Endodermal cell (in vitro differentiated cells): ENCODE measurements at regions not wholly inside any gene's neighbourhood (a gene's known extent, or its start where the extent isn't known, plus 50 kb on each side); places are given as distances from the start of the nearest gene placed in this dataset.

ENCODE experiments used
- DNase-seq: peaks from one replicate; pipeline ENCODE4 v3.0.0-alpha.2; 2017
- H3K27ac ChIP-seq: 2 replicates; pipeline ENCODE4 v1.5.1; 2013; ENCODE audit warnings: mild to moderate bottlenecking, low read depth, low read length, moderate library complexity
- H3K27me3 ChIP-seq: 2 replicates; pipeline ENCODE4 v1.6.1; 2013; ENCODE audit warnings: mild to moderate bottlenecking, low read length, moderate library complexity; ENCODE audit not compliant: insufficient read depth, control insufficient read depth, poor library complexity, severe bottlenecking
- H3K36me3 ChIP-seq: 2 replicates; pipeline ENCODE4 v1.7.0; 2013; ENCODE audit warnings: mild to moderate bottlenecking, low read length, moderate library complexity; ENCODE audit not compliant: control insufficient read depth, insufficient read depth
- H3K4me1 ChIP-seq: one replicate; pipeline ENCODE4 v1.7.0; 2013; ENCODE audit warnings: low read length; ENCODE audit not compliant: control insufficient read depth, insufficient read depth
- H3K4me3 ChIP-seq: 2 replicates; pipeline ENCODE4 v1.5.1; 2013; ENCODE audit warnings: mild to moderate bottlenecking, low read length, moderate library complexity
- H3K9ac ChIP-seq: 2 replicates; pipeline ENCODE4 v1.6.1; 2013; ENCODE audit warnings: mild to moderate bottlenecking, low read length, moderate library complexity; ENCODE audit not compliant: poor library complexity, severe bottlenecking; ENCODE audit errors: extremely low read depth
- H3K9me3 ChIP-seq: 2 replicates; pipeline ENCODE4 v1.6.1; 2013; ENCODE audit warnings: mild to moderate bottlenecking, low read length, moderate library complexity; ENCODE audit not compliant: control insufficient read depth
- H3K27ac Mint-ChIP-seq: 2 replicates; pipeline ENCODE4 v1.8.0; 2020; ENCODE audit warnings: mixed read lengths
- H3K27me3 Mint-ChIP-seq: 2 replicates; pipeline ENCODE4 v1.8.0; 2021; ENCODE audit warnings: mild to moderate bottlenecking, mixed read lengths; ENCODE audit not compliant: insufficient read depth
- H3K36me3 Mint-ChIP-seq: 2 replicates; pipeline ENCODE4 v1.8.0; 2020; ENCODE audit warnings: low read depth, mixed read lengths
- H3K4me1 Mint-ChIP-seq: 2 replicates; pipeline ENCODE4 v1.8.0; 2020; ENCODE audit warnings: mixed read lengths
- H3K4me3 Mint-ChIP-seq: 2 replicates; pipeline ENCODE4 v1.8.0; 2020; ENCODE audit warnings: mild to moderate bottlenecking, moderate library complexity, mixed read lengths
- H3K9me3 Mint-ChIP-seq: 2 replicates; pipeline ENCODE4 v1.8.0; 2020; ENCODE audit warnings: mild to moderate bottlenecking, mixed read lengths
- CTCF ChIP-seq: fragments of 200-600 bp; sonication (generic); conservative IDR thresholded peaks from 2 replicates; pipeline ENCODE4 v1.5.0; 2021; ENCODE audit warnings: antibody characterized with exemption, mild to moderate bottlenecking
- WGBS, 2 experiments: methylation state at CpG; one replicate each; pipeline versions ENCODE4 v1.1.5 to v1.1.7; 2013; ENCODE audit warnings: missing lambda C conversion rate in 2 of 2, mixed read lengths in 1 of 2; ENCODE audit not compliant: insufficient coverage in 1 of 2, insufficient read length in 1 of 2; 5-methylcytosine and 5-hydroxymethylcytosine counted together

DNA sequence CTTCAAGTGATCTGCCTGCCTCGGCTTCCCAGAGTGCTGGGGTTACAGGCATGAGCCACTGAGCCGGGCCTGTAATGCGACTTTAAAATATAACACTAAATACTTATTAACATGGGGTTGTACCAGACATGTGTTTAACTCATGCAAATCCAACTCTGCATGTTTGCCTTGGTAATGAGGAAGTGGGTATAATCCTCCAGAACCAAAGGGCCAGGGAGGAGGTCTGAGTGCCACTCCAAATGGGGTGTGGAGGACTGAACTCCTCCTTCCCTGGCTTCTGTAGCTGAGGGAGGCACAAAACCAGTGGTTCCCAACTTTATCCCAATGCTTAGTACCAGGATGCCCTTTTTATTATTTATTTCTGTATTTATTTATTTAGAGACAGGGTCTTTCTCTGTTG, 61.6 kb upstream of the MED13L start:
- Histone ChIP-seq H3K4me1 (no peaks in the 10 kb centered on the region), H3K4me3 (no peak overlapping the region), H3K9me3 (peaks cover 21% of the 10 kb centered on the region), H3K9ac (no peak overlapping the region), H3K36me3 (no peaks in the 10 kb centered on the region), H3K27ac (no peak overlapping the region), H3K27me3 (no peaks in the 10 kb centered on the region)
- Mint-ChIP-seq H3K4me1 (no peaks in the 10 kb centered on the region), H3K9me3 (peaks cover 26% of the 10 kb centered on the region), H3K36me3 (peaks cover 6% of the 10 kb centered on the region), H3K4me3 (no peak overlapping the region), H3K27me3 (no peaks in the 10 kb centered on the region), H3K27ac (no peak overlapping the region)
- 80 to 89% methylated on average over 1 to 3 of the region's 3 CpGs for WGBS, 2 experiments
- no peak for DNase-seq
- TF ChIP-seq CTCF: no peak

DNA sequence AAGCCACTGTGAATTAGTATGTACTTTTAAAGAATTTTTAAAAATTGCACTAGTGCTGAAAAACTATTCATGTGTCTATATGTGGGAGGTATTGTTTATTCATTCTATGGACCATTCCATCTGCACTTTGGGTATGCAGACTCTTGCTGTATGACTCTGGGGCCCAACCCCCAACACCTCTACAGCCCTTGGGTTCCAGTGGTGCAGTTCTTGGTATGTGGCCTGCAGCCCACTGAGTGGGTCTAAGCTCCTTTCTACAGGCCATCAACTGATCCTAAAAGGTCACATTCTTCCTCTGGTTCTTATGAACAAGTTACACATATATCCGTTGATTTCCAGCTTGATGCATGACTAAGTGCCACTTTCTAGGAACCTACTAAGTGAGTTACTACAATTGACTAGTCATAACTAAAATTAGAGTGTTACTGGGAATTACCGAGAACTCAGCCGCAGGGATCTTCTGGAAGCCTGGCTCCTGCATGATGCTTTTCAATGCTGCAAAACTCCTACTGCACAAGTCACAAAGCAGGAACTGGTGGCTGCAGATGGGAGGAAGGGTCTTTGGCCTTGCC, 62.4 kb upstream of the MED13L start:
- no peak overlapping the region for H3K27ac Mint-ChIP-seq
- H3K9me3 Mint-ChIP-seq: peaks cover 29% of the 10 kb centered on the region
- no peak overlapping the region for H3K4me3 ChIP-seq
- no peak overlapping the region for H3K4me3 Mint-ChIP-seq
- H3K27me3 ChIP-seq: no peaks in the 10 kb centered on the region
- TF ChIP-seq CTCF: no peak
- no peak overlapping the region for H3K27ac ChIP-seq
- no peak for DNase-seq
- no peaks in the 10 kb centered on the region for H3K4me1 Mint-ChIP-seq
- H3K9me3 ChIP-seq: peaks cover 21% of the 10 kb centered on the region
- peaks cover 6% of the 10 kb centered on the region for H3K36me3 Mint-ChIP-seq
- H3K9ac ChIP-seq: no peak overlapping the region
- no peaks in the 10 kb centered on the region for H3K36me3 ChIP-seq
- no peaks in the 10 kb centered on the region for H3K4me1 ChIP-seq
- 91 to 94% methylated on average over 3 of the region's 3 CpGs for WGBS, 2 experiments
- H3K27me3 Mint-ChIP-seq: no peaks in the 10 kb centered on the region

DNA sequence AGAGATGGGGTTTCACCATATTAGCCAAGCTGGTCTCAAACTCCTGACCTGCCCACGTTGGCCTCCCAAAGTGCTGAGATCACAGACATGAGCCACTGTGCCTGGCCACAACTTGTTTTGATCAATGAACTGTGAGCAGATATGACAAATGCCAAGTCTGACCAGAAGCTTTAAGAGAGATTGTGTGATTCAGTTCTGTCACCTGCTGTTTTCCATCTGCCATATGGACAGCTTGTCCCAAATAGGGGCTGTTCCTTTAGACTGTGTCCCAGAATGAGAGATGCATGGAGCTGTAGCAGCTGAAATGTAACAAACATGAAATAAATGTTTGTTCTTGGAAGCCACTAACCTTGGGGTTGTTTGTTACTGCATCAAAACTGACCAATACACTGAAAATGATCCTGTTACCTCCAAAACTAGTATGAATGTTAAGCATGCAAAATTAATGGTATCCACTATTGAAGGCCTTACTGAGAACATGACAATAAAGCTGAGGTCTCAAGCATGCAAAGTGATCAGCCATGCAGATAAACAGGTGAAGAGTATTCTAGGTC, 65.9 kb upstream of the MED13L start:
- Histone ChIP-seq H3K27ac (no peak overlapping the region), H3K4me3 (peak overlapping the region; percentile 61), H3K9ac (no peak overlapping the region), H3K27me3 (no peaks in the 10 kb centered on the region), H3K36me3 (no peaks in the 10 kb centered on the region), H3K9me3 (peaks cover 21% of the 10 kb centered on the region), H3K4me1 (peaks cover 3% of the 10 kb centered on the region)
- 93 to 97% methylated on average over 1 of the region's 1 CpG for WGBS, 2 experiments
- no peaks in the 10 kb centered on the region for H3K27me3 Mint-ChIP-seq
- DNase-seq: no peak
- no peak for TF ChIP-seq CTCF
- peaks cover 6% of the 10 kb centered on the region for H3K36me3 Mint-ChIP-seq
- no peak overlapping the region for H3K4me3 Mint-ChIP-seq
- H3K9me3 Mint-ChIP-seq: peaks cover 29% of the 10 kb centered on the region
- no peak overlapping the region for H3K27ac Mint-ChIP-seq
- H3K4me1 Mint-ChIP-seq: peaks cover 6% of the 10 kb centered on the region
